Transverse colon (tissue), 4 donors: ENCODE measurements at regions not wholly inside any gene's neighbourhood (a gene's known extent, or its start where the extent isn't known, plus 50 kb on each side); places are given as distances from the start of the nearest gene placed in this dataset.

Experiments used
- DNase-seq: peaks from one replicate; pipeline ENCODE4 v3.0.0-alpha.2; 2019
- H3K27ac ChIP-seq, 4 donors: fragments of 200-600 bp; sonication (generic); 2 replicates each; pipeline ENCODE4 v1.5.1; 2016 to 2018; ENCODE audit warnings: inconsistent platforms in 4 of 4
- H3K27me3 ChIP-seq: fragments of 200-600 bp; sonication (generic); 2 replicates; pipeline ENCODE4 v1.5.1; 2017; ENCODE audit warnings: inconsistent platforms
- H3K36me3 ChIP-seq, 4 donors: fragments of 200-600 bp; sonication (generic); 2 replicates each; pipeline ENCODE4 v1.5.1; 2017 to 2019; ENCODE audit warnings: inconsistent platforms in 4 of 4
- H3K4me1 ChIP-seq, 4 donors: fragments of 200-600 bp; sonication (generic); 2 replicates each; pipeline ENCODE4 v1.5.1; 2017 to 2020; ENCODE audit warnings: inconsistent platforms in 4 of 4
- H3K4me3 ChIP-seq, 4 donors: fragments of 200-600 bp; sonication (generic); 1 replicate in 1 of 4; 2 replicates in 3 of 4; pipeline versions ENCODE4 v1.5.1 to v1.6.1; 2017 to 2019; ENCODE audit warnings: inconsistent platforms in 4 of 4
- H3K9me3 ChIP-seq, 2 donors: fragments of 200-600 bp; sonication (generic); 2 replicates each; pipeline ENCODE4 v1.5.1; 2017 to 2019; ENCODE audit warnings: inconsistent platforms in 2 of 2
- EP300 ChIP-seq: sonication (generic); formaldehyde crosslinking; IDR thresholded peaks from one replicate; pipeline ENCODE4 v1.6.1; 2017; ENCODE audit warnings: antibody characterized with exemption, low read depth
- POLR2A ChIP-seq: fragments of 450-650 bp; IDR thresholded peaks from one replicate; pipeline ENCODE4 v1.6.1; 2016; ENCODE audit warnings: antibody characterized with exemption, mild to moderate bottlenecking, moderate library complexity
- POLR2AphosphoS5 ChIP-seq, 3 donors: sonication (generic); formaldehyde crosslinking; IDR thresholded peaks; one replicate each; pipeline ENCODE4 v1.6.1; 2016; ENCODE audit warnings: antibody characterized with exemption in 3 of 3
- WGBS, 2 donors: methylation state at CpG; one replicate each; pipeline ENCODE4 v1.1.5; 2018; ENCODE audit warnings: low coverage in 1 of 2; 5-methylcytosine and 5-hydroxymethylcytosine counted together
- in situ Hi-C, 4 donors: fragments of 200-750 bp; cut with MboI; loops; one replicate each; pipeline versions ENCODE4 v1.15.0 to v1.15.1; 2017; ENCODE audit warnings: low sequenced_read_pairs in 3 of 4, low pct_ligation_motif_present in 1 of 4, low pct_unique_long_range_greater_than_20kb in 1 of 4
- intact Hi-C: fragments of 100-400 bp; cut with DNase I; formaldehyde crosslinking; loops from one replicate; pipeline ENCODE4 v1.15.1; 2023; ENCODE audit warnings: low total_unique reads
- TF ChIP-seq, protein P1 (sequence below), 5 experiments: fragments of 200-600 bp in 3 of 5; fragments of 450-650 bp in 2 of 5; sonication (generic) in 3 of 5; IDR thresholded peaks; 1 replicate in 2 of 5; 2 replicates in 3 of 5; pipeline ENCODE4 v1.5.1; 2016 to 2017; ENCODE audit warnings: antibody characterized with exemption in 5 of 5, inconsistent platforms in 3 of 5, mild to moderate bottlenecking in 2 of 5, moderate library complexity in 1 of 5

DNA sequence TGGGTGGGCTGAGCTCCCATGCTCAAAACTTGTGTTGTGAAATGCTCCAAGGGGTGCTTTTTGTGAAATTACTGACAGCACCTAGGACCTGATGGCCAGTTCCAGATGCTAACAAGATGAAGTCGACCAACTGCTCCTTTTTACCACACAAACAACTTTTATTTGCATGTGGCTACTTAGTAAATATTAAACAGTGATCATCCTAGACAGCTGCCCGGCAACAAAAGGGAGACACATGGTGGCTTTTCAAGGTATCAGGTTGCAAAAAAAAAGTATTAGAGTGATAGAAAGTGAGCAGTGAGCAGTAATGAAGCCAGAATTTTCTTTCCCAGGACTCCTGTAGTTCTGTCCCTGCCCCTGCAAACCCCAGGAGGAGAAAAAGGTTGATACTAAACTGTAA is 118.5 kb downstream of the RPIA start:
- no peak for DNase-seq
- no peak for TF ChIP-seq POLR2A
- no peak overlapping the region for H3K4me3 ChIP-seq
- H3K4me1 ChIP-seq: no peaks in the 10 kb centered on the region
- WGBS, 2 donors: 12 to 30% methylated on average over 2 of the region's 2 CpGs
- no peaks in the 10 kb centered on the region for H3K27me3 ChIP-seq
- intact Hi-C loops (no loop called here), in situ Hi-C loops (no loop called here)
- no peaks in the 10 kb centered on the region for H3K36me3 ChIP-seq
- H3K9me3 ChIP-seq: no peaks in the 10 kb centered on the region
- H3K27ac ChIP-seq: no peak overlapping the region

- 67 to 89% methylated on average over 5 to 8 of the region's 8 CpGs for WGBS, 2 donors
- TF ChIP-seq POLR2AphosphoS5 (IDR thresholded peaks at IDR 0.05): no peak
- no peak for TF ChIP-seq EP300
- TF ChIP-seq POLR2A: no peak
- TF ChIP-seq, protein P1, sequence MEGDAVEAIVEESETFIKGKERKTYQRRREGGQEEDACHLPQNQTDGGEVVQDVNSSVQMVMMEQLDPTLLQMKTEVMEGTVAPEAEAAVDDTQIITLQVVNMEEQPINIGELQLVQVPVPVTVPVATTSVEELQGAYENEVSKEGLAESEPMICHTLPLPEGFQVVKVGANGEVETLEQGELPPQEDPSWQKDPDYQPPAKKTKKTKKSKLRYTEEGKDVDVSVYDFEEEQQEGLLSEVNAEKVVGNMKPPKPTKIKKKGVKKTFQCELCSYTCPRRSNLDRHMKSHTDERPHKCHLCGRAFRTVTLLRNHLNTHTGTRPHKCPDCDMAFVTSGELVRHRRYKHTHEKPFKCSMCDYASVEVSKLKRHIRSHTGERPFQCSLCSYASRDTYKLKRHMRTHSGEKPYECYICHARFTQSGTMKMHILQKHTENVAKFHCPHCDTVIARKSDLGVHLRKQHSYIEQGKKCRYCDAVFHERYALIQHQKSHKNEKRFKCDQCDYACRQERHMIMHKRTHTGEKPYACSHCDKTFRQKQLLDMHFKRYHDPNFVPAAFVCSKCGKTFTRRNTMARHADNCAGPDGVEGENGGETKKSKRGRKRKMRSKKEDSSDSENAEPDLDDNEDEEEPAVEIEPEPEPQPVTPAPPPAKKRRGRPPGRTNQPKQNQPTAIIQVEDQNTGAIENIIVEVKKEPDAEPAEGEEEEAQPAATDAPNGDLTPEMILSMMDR (IDR thresholded peaks at IDR 0.05): no peak
- no peak overlapping the region for H3K27ac ChIP-seq
- in situ Hi-C loops (no loop called here), intact Hi-C loops (no loop called here)
- no peaks in the 10 kb centered on the region for H3K9me3 ChIP-seq
- H3K4me1 ChIP-seq: no peaks in the 10 kb centered on the region
- H3K36me3 ChIP-seq: no peaks in the 10 kb centered on the region
- DNase-seq: no peak
- no peak overlapping the region for H3K4me3 ChIP-seq
- no peaks in the 10 kb centered on the region for H3K27me3 ChIP-seq
These were observed 119.0 kb downstream of the RPIA start for GRCh38 chr2:88810488-88810887.

DNA sequence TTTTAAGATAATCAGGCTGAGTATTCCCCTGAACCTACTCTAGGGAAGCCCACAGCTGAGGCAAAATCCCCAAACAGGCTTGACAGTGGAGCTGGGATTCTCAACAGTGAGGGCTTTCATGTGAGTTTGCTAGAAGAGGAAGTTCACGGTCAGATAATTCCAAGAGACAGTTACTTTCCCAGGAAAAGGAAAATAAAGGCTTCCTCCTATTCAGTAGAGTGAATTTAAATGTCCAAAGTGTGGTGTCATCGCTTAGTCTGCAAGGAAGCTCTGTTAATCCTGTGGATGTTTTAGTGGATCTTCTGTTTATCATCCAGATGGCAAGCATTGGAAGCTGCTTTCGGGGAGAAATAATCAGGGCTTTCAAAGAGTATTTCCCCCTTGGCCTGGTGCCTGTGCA is 119.8 kb downstream of the RPIA start:
- TF ChIP-seq EP300 (no peak), POLR2AphosphoS5 (IDR thresholded peaks at IDR 0.05) (no peak), POLR2A (no peak)
- TF ChIP-seq, protein P1 (IDR thresholded peaks at IDR 0.05): no peak
- Histone ChIP-seq H3K36me3 (no peaks in the 10 kb centered on the region), H3K4me1 (no peaks in the 10 kb centered on the region), H3K9me3 (peaks cover 0 to 3% of the 10 kb centered on the region in 2 donors), H3K27ac (no peak overlapping the region), H3K4me3 (no peak overlapping the region), H3K27me3 (no peaks in the 10 kb centered on the region)
- intact Hi-C loops (no loop called here), in situ Hi-C loops (no loop called here)
- no peak for DNase-seq
- 53 to 65% methylated on average over 2 to 3 of the region's 3 CpGs for WGBS, 2 donors

- Histone ChIP-seq H3K27ac (no peak overlapping the region), H3K4me1 (no peaks in the 10 kb centered on the region), H3K27me3 (no peaks in the 10 kb centered on the region), H3K4me3 (no peak overlapping the region), H3K36me3 (no peaks in the 10 kb centered on the region), H3K9me3 (peaks cover 0 to 3% of the 10 kb centered on the region in 2 donors)
- 80 to 82% methylated on average over 2 to 8 of the region's 8 CpGs for WGBS, 2 donors
- DNase-seq: no peak
- intact Hi-C loops: loop anchor here (2.0 kb wide), 1 partner anchor 73 kb away; no protein-coding TSS in a partner anchor
- TF ChIP-seq, protein P1 (IDR thresholded peaks at IDR 0.05): no peak
- TF ChIP-seq POLR2AphosphoS5 (IDR thresholded peaks at IDR 0.05) (no peak), POLR2A (no peak), EP300 (no peak)
- in situ Hi-C loops: no loop called here
These were observed 120.2 kb downstream of the RPIA start for GRCh38 chr2:88811681-88812080.

DNA sequence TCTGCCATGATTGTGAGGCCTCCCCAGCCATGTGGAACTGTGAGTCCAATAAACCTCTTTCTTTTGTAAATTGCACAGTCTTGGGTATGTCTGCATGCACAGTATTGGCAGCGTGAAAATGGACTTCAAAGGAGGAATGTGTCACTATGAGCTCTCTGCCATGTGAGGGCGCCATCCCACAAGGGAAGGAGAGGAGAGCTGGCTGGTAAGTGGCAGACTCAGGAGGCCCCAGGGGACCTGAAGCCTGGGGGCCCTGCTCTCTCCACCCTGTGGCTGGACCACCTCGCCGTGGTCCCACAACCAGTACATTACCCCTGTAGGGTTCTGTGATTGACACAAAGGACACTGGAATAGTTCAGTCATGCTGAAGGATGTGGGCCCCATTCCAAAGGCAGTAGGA is 122.1 kb downstream of the RPIA start:
- peaks cover 0 to 3% of the 10 kb centered on the region in 2 donors for H3K9me3 ChIP-seq
- intact Hi-C loops: loop anchor here (2.0 kb wide), 1 partner anchor 71 kb away; no protein-coding TSS in a partner anchor
- in situ Hi-C loops: no loop called here
- TF ChIP-seq POLR2A (no peak), POLR2AphosphoS5 (IDR thresholded peaks at IDR 0.05) (no peak), EP300 (no peak)
- TF ChIP-seq, protein P1 (IDR thresholded peaks at IDR 0.05): no peak
- no peak overlapping the region for H3K27ac ChIP-seq
- H3K36me3 ChIP-seq: no peaks in the 10 kb centered on the region
- H3K4me3 ChIP-seq: no peak overlapping the region
- no peaks in the 10 kb centered on the region for H3K27me3 ChIP-seq
- 83 to 100% methylated on average over 1 to 4 of the region's 4 CpGs for WGBS, 2 donors
- no peak for DNase-seq
- H3K4me1 ChIP-seq: no peaks in the 10 kb centered on the region
